HuH-7.5 (cell line): ENCODE measurements at regions not wholly inside any gene's neighbourhood (a gene's known extent, or its start where the extent isn't known, plus 50 kb on each side); places are given as distances from the start of the nearest gene placed in this dataset.
"Not testable (repeated sequence)": the region's sequence is repeated elsewhere in the genome, so short reads cannot be mapped to it uniquely, and the experiment has no call there.

Experiments used
- DNase-seq: peaks from one replicate; pipeline ENCODE4 v3.0.0; 2011; ENCODE audit warnings: low spot score

GRCh38 chr3:16055606-16056211, 118.8 kb upstream of the GALNT15 start:
- no peak for DNase-seq

GRCh38 chr3:16056217-16056616, 118.3 kb upstream of the GALNT15 start:
- DNase-seq, result no peak

GRCh38 chr3:16058521-16058920, 116.0 kb upstream of the GALNT15 start:
- DNase-seq, result no peak

- no peak for DNase-seq
Observed at GRCh38 chr3:16059081-16059537, 115.4 kb upstream of the GALNT15 start.

GRCh38 chr3:16059711-16060357, 114.6 kb upstream of the GALNT15 start:
- no peak for DNase-seq

- peak; percentile 35 for DNase-seq
Observed at GRCh38 chr3:16060358-16060852, 114.1 kb upstream of the GALNT15 start.

- no peak for DNase-seq
Observed at GRCh38 chr3:16060945-16061344, 113.5 kb upstream of the GALNT15 start.

GRCh38 chr3:16061491-16061890, 113.0 kb upstream of the GALNT15 start:
- no peak for DNase-seq

GRCh38 chr3:16063603-16064002, 110.9 kb upstream of the GALNT15 start:
- no peak for DNase-seq

- DNase-seq, result no peak
Observed at GRCh38 chr3:16064642-16065414, 109.7 kb upstream of the GALNT15 start.

- DNase-seq, result no peak
Observed at GRCh38 chr3:16066545-16066944, 107.9 kb upstream of the GALNT15 start.

GRCh38 chr3:16066975-16067374, 107.5 kb upstream of the GALNT15 start:
- no peak for DNase-seq

GRCh38 chr3:16067837-16068471, 106.5 kb upstream of the GALNT15 start:
- DNase-seq, result no peak

- peak; percentile 26 for DNase-seq
Observed at GRCh38 chr3:16069149-16069922, 105.1 kb upstream of the GALNT15 start.

- DNase-seq, result no peak
Observed at GRCh38 chr3:16070707-16071106, 103.8 kb upstream of the GALNT15 start.

- DNase-seq, result no peak
Observed at GRCh38 chr3:16071206-16071605, 103.3 kb upstream of the GALNT15 start.

- DNase-seq, result no peak
Observed at GRCh38 chr3:16072420-16073110, 101.9 kb upstream of the GALNT15 start.

- DNase-seq, result no peak
Observed at GRCh38 chr3:16073203-16073602, 101.3 kb upstream of the GALNT15 start.

- not testable (repeated sequence) for DNase-seq
Observed at GRCh38 chr3:16073990-16074671, 100.3 kb upstream of the GALNT15 start.

GRCh38 chr3:16075647-16076046, 98.8 kb upstream of the GALNT15 start:
- DNase-seq, result no peak
